HepG2 (cell line): ENCODE measurements at regions not wholly inside any gene's neighbourhood (a gene's known extent, or its start where the extent isn't known, plus 50 kb on each side); places are given as distances from the start of the nearest gene placed in this dataset.

ENCODE experiments used
- DNMT1 ChIP-seq: sonication (generic); formaldehyde crosslinking; IDR thresholded peaks from 2 replicates; pipeline ENCODE4 v1.5.1; 2020; ENCODE audit warnings: mild to moderate bottlenecking, missing genetic modification reagents
- IRF2 ChIP-seq: IDR thresholded peaks from 2 replicates; pipeline ENCODE4 v1.6.1; 2018; ENCODE audit warnings: missing genetic modification reagents, missing compliant biosample characterization
- JUN ChIP-seq: sonication (generic); formaldehyde crosslinking; IDR thresholded peaks from 2 replicates; pipeline ENCODE4 v1.4.0; 2020; ENCODE audit warnings: mild to moderate bottlenecking, missing genetic modification reagents
- JUNB ChIP-seq: sonication (generic); formaldehyde crosslinking; IDR thresholded peaks from 2 replicates; pipeline ENCODE4 v1.8.0; 2022; ENCODE audit warnings: missing genetic modification reagents, mild to moderate bottlenecking, borderline replicate concordance
- MATR3 ChIP-seq: sonication (generic); formaldehyde crosslinking; IDR thresholded peaks from 2 replicates; pipeline ENCODE4 v1.4.0; 2020; ENCODE audit warnings: missing genetic modification reagents
- NR2C2 ChIP-seq: sonication (generic); formaldehyde crosslinking; IDR thresholded peaks from 2 replicates; pipeline ENCODE4 v1.4.0; 2020; ENCODE audit warnings: missing genetic modification reagents, mild to moderate bottlenecking, moderate library complexity, borderline replicate concordance
- TF ChIP-seq, protein P1 (sequence below): sonication (generic); formaldehyde crosslinking; IDR thresholded peaks from 2 replicates; pipeline ENCODE4 v1.4.0; 2020; ENCODE audit warnings: missing genetic modification reagents

DNA sequence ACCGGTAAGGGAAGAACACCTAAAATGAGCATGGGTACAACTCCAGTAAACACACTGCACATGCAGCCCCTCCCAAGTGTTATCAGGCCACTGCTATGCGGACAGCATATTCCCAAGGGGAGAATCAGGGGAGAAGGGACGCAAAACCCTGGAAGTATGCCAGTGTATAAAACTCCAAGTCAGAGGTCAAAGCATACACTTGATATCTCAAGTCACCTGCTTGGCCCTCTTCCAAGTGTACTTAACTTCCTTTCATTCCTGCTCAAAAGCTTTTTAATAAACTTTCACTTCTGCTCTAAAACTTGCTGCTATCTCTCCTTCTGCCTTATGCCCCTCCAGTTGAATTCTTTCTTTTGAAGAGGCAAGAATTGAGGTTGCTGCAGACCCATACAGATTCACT is 408.1 kb downstream of the HTR1A start:
- no peak for TF ChIP-seq MATR3 (CRISPR knock-in tag)
- no peak for TF ChIP-seq IRF2 (CRISPR knock-in tag)
- TF ChIP-seq, protein P1, sequence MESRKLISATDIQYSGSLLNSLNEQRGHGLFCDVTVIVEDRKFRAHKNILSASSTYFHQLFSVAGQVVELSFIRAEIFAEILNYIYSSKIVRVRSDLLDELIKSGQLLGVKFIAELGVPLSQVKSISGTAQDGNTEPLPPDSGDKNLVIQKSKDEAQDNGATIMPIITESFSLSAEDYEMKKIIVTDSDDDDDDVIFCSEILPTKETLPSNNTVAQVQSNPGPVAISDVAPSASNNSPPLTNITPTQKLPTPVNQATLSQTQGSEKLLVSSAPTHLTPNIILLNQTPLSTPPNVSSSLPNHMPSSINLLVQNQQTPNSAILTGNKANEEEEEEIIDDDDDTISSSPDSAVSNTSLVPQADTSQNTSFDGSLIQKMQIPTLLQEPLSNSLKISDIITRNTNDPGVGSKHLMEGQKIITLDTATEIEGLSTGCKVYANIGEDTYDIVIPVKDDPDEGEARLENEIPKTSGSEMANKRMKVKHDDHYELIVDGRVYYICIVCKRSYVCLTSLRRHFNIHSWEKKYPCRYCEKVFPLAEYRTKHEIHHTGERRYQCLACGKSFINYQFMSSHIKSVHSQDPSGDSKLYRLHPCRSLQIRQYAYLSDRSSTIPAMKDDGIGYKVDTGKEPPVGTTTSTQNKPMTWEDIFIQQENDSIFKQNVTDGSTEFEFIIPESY (CRISPR knock-in tag): no peak
- TF ChIP-seq JUN (CRISPR knock-in tag): no peak
- no peak for TF ChIP-seq DNMT1 (CRISPR knock-in tag)
- TF ChIP-seq JUNB: no peak
- no peak for TF ChIP-seq NR2C2 (CRISPR knock-in tag)
